ENCODE measurements at regions not wholly inside any gene's neighbourhood (a gene's known extent, or its start where the extent isn't known, plus 50 kb on each side); places are given as distances from the start of the nearest gene placed in this dataset.

DNA sequence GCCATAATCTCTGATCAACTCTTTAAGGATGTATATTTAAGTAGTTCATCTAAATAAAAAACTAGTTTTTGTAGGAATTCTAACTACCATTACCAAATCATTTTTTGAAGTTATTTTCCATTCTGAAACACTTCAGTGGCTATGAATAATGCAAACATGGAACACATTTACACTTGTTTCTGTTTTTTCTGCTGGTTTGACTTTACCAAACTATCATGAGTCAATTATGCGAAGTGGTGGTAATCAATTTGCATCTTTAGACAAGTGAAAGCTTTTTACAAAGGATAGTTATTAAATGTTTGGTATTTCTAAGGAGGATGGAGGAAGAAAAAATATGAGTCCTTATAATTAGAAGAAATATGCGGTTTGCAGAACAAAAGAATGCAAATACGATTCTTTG, 202.0 kb upstream of the MMADHC start:
- no peaks in the 10 kb centered on the region for H3K36me3 ChIP-seq (ENCODE audit: control insufficient read depth in 2 of 2, extremely low read depth in 1 of 2, insufficient read depth in 2 of 2, low read length in 2 of 2)
- no peaks in the 10 kb centered on the region for H3K27me3 ChIP-seq (ENCODE audit: control insufficient read depth in 2 of 2, insufficient read depth in 2 of 2, low read length in 2 of 2)
- no peaks in the 10 kb centered on the region for H3K9me3 ChIP-seq (replicated peaks; ENCODE audit: control insufficient read depth, insufficient read depth, low read length)
- H3K79me2 ChIP-seq (ENCODE audit: control insufficient read depth, insufficient read depth, low read length) = no peaks in the 10 kb centered on the region
- BruUV-seq (replicated peaks) = no TSS peak
- intact Hi-C loops (cut with micrococcal nuclease) = no loop called here
- POLR2A ChIA-PET = no interaction called here
- no peak overlapping the region for H3K4me2 ChIP-seq (ENCODE audit: insufficient read depth, low read length)
- dilution Hi-C loops (cut with MboI; ENCODE audit: extremely low pct_ligation_motif_present, low sequenced_read_pairs) = no loop called here
- H4K20me1 ChIP-seq (replicated peaks; ENCODE audit: control insufficient read depth, extremely low read depth, insufficient read depth, low read length) = no peaks in the 10 kb centered on the region
- no peaks in the 10 kb centered on the region for H3K4me1 ChIP-seq (ENCODE audit: control insufficient read depth, extremely low read depth, insufficient read depth, low read length)
- no peaks in the 10 kb centered on the region for H3K9me1 ChIP-seq (replicated peaks; ENCODE audit: control insufficient read depth, extremely low read depth, insufficient read depth, low read length)
- H2AFZ ChIP-seq (ENCODE audit: low read depth, low read length) = no peak overlapping the region
- TF ChIP-seq CTCF (IDR thresholded peaks at IDR 0.05; ENCODE audit: extremely low read depth in 1 of 2, insufficient read depth in 1 of 2, low read depth in 1 of 2, low read length in 2 of 2) = no peak
- no peak overlapping the region for H3K4me3 ChIP-seq (replicated peaks in 1 of 3; ENCODE audit: insufficient read depth in 1 of 3, low read depth in 1 of 3, low read length in 3 of 3)
- no peak for FAIRE-seq
- H3K27ac ChIP-seq (ENCODE audit: insufficient read depth, low read depth, low read length) = no peak overlapping the region
- DNase-seq (ENCODE audit: low read depth, low spot score) = no peak
- H3K9ac ChIP-seq (replicated peaks; ENCODE audit: extremely low read depth, insufficient read depth, low read length) = no peak overlapping the region
- CTCF ChIA-PET = no interaction called here

- POLR2A ChIA-PET = no interaction called here
- intact Hi-C loops (cut with micrococcal nuclease) = no loop called here
Observed at GRCh38 chr2:149787206-149787605, 199.6 kb upstream of the MMADHC start.

More at GRCh38 chr2:149787206-149787605, 199.6 kb upstream of the MMADHC start:
- Histone ChIP-seq H3K27me3 (ENCODE audit: control insufficient read depth in 2 of 2, insufficient read depth in 2 of 2, low read length in 2 of 2) (no peaks in the 10 kb centered on the region), H3K4me3 (replicated peaks in 1 of 3; ENCODE audit: insufficient read depth in 1 of 3, low read depth in 1 of 3, low read length in 3 of 3) (no peak overlapping the region), H3K4me2 (ENCODE audit: insufficient read depth, low read length) (no peak overlapping the region), H3K79me2 (ENCODE audit: control insufficient read depth, insufficient read depth, low read length) (no peaks in the 10 kb centered on the region), H2AFZ (ENCODE audit: low read depth, low read length) (no peak overlapping the region), H3K4me1 (ENCODE audit: control insufficient read depth, extremely low read depth, insufficient read depth, low read length) (no peaks in the 10 kb centered on the region), H3K9me3 (replicated peaks; ENCODE audit: control insufficient read depth, insufficient read depth, low read length) (no peaks in the 10 kb centered on the region), H3K36me3 (ENCODE audit: control insufficient read depth in 2 of 2, extremely low read depth in 1 of 2, insufficient read depth in 2 of 2, low read length in 2 of 2) (no peaks in the 10 kb centered on the region), H3K9ac (replicated peaks; ENCODE audit: extremely low read depth, insufficient read depth, low read length) (no peak overlapping the region), H4K20me1 (replicated peaks; ENCODE audit: control insufficient read depth, extremely low read depth, insufficient read depth, low read length) (no peaks in the 10 kb centered on the region), H3K27ac (ENCODE audit: insufficient read depth, low read depth, low read length) (no peak overlapping the region), H3K9me1 (replicated peaks; ENCODE audit: control insufficient read depth, extremely low read depth, insufficient read depth, low read length) (no peaks in the 10 kb centered on the region)
- dilution Hi-C loops (cut with MboI; ENCODE audit: extremely low pct_ligation_motif_present, low sequenced_read_pairs) = no loop called here
- TF ChIP-seq MYC (IDR thresholded peaks at IDR 0.05; ENCODE audit: low read depth, low read length) = no peak
- no peak for TF ChIP-seq EZH2 (IDR thresholded peaks at IDR 0.05; ENCODE audit: borderline replicate concordance, low read depth, low read length, severe bottlenecking)
- no peak for TF ChIP-seq CTCF (IDR thresholded peaks at IDR 0.05; ENCODE audit: extremely low read depth in 1 of 2, insufficient read depth in 1 of 2, low read depth in 1 of 2, low read length in 2 of 2)
- TF ChIP-seq POLR2A (IDR thresholded peaks at IDR 0.05; ENCODE audit: low read depth, low read length) = no peak
- TF ChIP-seq GATA2 (IDR thresholded peaks at IDR 0.05; ENCODE audit: insufficient read depth, insufficient read length, low read depth, low read length) = no peak
- no peak for TF ChIP-seq FOS (IDR thresholded peaks at IDR 0.05; ENCODE audit: borderline replicate concordance, insufficient read depth, low read length)
- TF ChIP-seq, protein P1, sequence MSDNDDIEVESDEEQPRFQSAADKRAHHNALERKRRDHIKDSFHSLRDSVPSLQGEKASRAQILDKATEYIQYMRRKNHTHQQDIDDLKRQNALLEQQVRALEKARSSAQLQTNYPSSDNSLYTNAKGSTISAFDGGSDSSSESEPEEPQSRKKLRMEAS (IDR thresholded peaks at IDR 0.05; ENCODE audit: insufficient read depth, insufficient read length) = no peak
- TF ChIP-seq POLR2AphosphoS5 (IDR thresholded peaks at IDR 0.05; ENCODE audit: insufficient read depth, low read depth, low read length) = no peak
- no peak for TF ChIP-seq JUN (IDR thresholded peaks at IDR 0.05; ENCODE audit: borderline replicate concordance, insufficient read depth, insufficient read length, low read depth)
- FAIRE-seq (no peak), DNase-seq (ENCODE audit: low read depth, low spot score) (no peak)
- CTCF ChIA-PET = no interaction called here
- BruUV-seq (replicated peaks) = no TSS peak
